Lower leg skin (tissue), 4 donors: ENCODE measurements at regions not wholly inside any gene's neighbourhood (a gene's known extent, or its start where the extent isn't known, plus 50 kb on each side); places are given as distances from the start of the nearest gene placed in this dataset.

Experiments
- DNase-seq, 2 donors: peaks; one replicate each; pipeline ENCODE4 v3.0.0-alpha.2; 2019; ENCODE audit warnings: low spot score in 2 of 2
- H3K4me3 ChIP-seq: fragments of 200-600 bp; sonication (generic); 2 replicates; pipeline ENCODE4 v1.5.1; 2017; ENCODE audit warnings: mild to moderate bottlenecking, low read depth; ENCODE audit not compliant: poor library complexity, severe bottlenecking
- POLR2A ChIP-seq, 2 donors: fragments of 450-650 bp; IDR thresholded peaks; one replicate each; pipeline ENCODE4 v1.6.1; 2016 to 2017; ENCODE audit warnings: antibody characterized with exemption in 2 of 2, mild to moderate bottlenecking in 1 of 2, moderate library complexity in 1 of 2
- WGBS, 2 donors: methylation state at CpG; one replicate each; pipeline ENCODE4 v1.1.5; 2018; 5-methylcytosine and 5-hydroxymethylcytosine counted together
- intact Hi-C: fragments of 100-400 bp; cut with DNase I; formaldehyde crosslinking; loops from one replicate; pipeline ENCODE4 v1.15.0; 2023; ENCODE audit warnings: low total_unique reads
- TF ChIP-seq, protein P1 (sequence below), 3 donors: fragments of 450-650 bp; IDR thresholded peaks; one replicate each; pipeline ENCODE4 v1.5.1; 2016; ENCODE audit warnings: antibody characterized with exemption in 3 of 3, mild to moderate bottlenecking in 3 of 3, moderate library complexity in 2 of 3

DNA sequence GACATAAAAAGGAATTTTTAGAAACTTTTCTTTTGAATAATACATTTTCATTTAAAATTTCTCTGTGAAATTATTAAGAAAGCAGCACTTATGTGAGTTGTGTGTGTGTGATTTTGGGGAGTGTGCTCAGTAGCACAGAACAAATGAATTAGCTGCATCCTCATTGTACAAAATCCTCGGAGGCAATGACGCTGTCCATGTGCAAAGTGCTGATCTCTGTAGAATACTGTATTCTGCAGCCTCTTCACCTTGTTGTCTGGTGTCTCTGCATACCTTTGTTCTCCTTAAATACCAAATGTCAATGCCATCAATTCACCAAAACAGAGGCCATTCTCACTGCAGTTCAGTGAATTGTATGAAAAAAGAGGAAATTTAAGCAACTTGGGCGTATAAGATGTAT lies 838.4 kb downstream of the QKI start:
- WGBS, 2 donors, result 47 to 59% methylated on average over 3 of the region's 3 CpGs

DNA sequence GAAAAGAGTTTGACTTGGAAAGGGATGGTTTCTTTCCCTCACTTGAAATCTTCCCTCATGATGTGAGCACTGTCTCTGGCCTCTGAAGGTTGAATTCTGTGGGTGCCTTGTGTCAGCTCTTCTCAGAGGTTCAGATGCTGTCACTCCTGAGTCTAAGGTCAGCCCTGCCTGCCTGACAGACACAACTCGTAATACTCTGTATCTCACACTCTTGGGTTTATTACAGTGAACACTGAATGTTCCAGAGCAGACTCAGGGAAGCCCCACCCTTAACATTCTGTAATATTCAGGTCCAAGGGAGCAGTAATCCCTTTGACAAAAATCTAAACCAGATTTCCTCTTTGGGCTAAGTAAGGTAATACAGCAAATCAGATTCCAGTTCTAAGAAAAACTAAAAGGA lies 837.8 kb downstream of the QKI start:
- intact Hi-C loops, result no loop called here
- 53 to 62% methylated on average over 1 of the region's 1 CpG for WGBS, 2 donors
- DNase-seq, result no peak

More for the DNA sequence above, 838.4 kb downstream of the QKI start:
- no peak for DNase-seq
- H3K4me3 ChIP-seq, result no peak overlapping the region
- TF ChIP-seq POLR2A (IDR thresholded peaks at IDR 0.05), result no peak
- TF ChIP-seq, protein P1, sequence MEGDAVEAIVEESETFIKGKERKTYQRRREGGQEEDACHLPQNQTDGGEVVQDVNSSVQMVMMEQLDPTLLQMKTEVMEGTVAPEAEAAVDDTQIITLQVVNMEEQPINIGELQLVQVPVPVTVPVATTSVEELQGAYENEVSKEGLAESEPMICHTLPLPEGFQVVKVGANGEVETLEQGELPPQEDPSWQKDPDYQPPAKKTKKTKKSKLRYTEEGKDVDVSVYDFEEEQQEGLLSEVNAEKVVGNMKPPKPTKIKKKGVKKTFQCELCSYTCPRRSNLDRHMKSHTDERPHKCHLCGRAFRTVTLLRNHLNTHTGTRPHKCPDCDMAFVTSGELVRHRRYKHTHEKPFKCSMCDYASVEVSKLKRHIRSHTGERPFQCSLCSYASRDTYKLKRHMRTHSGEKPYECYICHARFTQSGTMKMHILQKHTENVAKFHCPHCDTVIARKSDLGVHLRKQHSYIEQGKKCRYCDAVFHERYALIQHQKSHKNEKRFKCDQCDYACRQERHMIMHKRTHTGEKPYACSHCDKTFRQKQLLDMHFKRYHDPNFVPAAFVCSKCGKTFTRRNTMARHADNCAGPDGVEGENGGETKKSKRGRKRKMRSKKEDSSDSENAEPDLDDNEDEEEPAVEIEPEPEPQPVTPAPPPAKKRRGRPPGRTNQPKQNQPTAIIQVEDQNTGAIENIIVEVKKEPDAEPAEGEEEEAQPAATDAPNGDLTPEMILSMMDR (IDR thresholded peaks at IDR 0.05), result no peak
- intact Hi-C loops, result no loop called here

DNA sequence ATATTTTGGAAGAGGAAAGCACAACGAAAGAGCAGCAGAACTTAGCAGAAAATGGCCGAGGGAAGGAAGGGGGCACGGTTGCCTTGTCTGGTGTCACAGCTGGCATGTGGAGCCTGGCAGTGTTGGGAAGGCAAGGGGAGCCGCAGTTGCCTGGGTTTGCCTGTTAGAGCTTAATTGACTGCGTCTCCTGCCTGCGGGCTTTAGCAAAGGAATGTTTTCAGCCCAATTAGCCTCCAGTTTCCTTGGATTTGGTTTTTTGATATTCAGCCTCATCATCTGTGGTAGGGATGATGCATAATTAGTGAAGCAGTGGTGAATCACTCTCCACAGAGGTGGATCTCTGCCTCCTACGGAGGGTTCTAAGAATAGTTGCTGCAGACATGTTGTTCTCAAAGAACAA lies 832.6 kb downstream of the QKI start:
- WGBS, 2 donors, result 70 to 77% methylated on average over 7 of the region's 7 CpGs
- TF ChIP-seq POLR2A (IDR thresholded peaks at IDR 0.05), result no peak
- no peak for DNase-seq
- intact Hi-C loops, result no loop called here
- no peak overlapping the region for H3K4me3 ChIP-seq

More for the DNA sequence above, 837.8 kb downstream of the QKI start:
- TF ChIP-seq, protein P1 (IDR thresholded peaks at IDR 0.05), result no peak
- TF ChIP-seq POLR2A (IDR thresholded peaks at IDR 0.05), result no peak
- no peak overlapping the region for H3K4me3 ChIP-seq

DNA sequence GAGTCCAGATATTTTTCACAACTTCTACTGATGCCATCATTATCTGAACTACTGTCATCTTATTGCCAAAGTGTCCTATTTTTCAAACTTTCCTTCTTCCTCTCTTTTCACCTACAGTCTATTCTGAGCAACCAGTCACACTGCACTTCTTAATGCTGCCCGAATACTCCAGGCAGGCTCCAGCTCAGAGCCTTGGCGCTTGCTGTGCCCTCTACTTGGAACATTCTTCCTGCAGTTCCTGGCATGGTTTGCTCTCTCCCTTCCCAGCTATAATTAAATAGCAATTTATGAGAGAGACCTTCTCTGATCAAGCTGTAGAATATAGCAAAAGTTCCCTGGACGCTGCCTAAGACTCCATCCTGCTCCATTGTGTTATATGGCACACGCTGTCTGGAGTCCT lies 831.6 kb downstream of the QKI start:
- no peak for TF ChIP-seq POLR2A (IDR thresholded peaks at IDR 0.05)
- TF ChIP-seq, protein P1 (IDR thresholded peaks at IDR 0.05), result no peak
- H3K4me3 ChIP-seq, result no peak overlapping the region
- WGBS, 2 donors, result 73 to 84% methylated on average over 4 of the region's 4 CpGs
- intact Hi-C loops, result no loop called here
- DNase-seq, result no peak

DNA sequence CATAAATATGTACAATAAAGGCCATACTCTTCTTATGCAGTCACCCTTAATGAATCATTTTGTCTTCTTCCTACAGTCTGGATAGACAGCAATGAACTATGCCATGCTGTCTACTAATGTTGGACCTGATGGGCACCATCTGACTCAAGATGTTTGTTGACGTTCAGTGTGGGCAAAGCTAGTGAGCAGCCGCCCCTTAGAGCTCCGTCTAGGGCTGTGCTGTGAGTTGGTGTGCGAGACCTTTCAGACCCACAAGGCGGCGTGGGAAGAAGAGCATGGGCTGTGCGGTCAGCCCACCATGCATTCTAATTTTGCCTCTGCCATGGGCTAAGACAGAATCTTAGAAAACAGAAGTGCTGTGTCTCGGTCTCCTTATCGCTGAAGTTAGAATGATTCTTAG lies 829.4 kb downstream of the QKI start:
- no peak for TF ChIP-seq POLR2A (IDR thresholded peaks at IDR 0.05)
- TF ChIP-seq, protein P1 (IDR thresholded peaks at IDR 0.05), result no peak
- WGBS, 2 donors, result 94 to 95% methylated on average over 9 of the region's 9 CpGs
- intact Hi-C loops, result no loop called here
- H3K4me3 ChIP-seq, result no peak overlapping the region
- DNase-seq, result no peak

DNA sequence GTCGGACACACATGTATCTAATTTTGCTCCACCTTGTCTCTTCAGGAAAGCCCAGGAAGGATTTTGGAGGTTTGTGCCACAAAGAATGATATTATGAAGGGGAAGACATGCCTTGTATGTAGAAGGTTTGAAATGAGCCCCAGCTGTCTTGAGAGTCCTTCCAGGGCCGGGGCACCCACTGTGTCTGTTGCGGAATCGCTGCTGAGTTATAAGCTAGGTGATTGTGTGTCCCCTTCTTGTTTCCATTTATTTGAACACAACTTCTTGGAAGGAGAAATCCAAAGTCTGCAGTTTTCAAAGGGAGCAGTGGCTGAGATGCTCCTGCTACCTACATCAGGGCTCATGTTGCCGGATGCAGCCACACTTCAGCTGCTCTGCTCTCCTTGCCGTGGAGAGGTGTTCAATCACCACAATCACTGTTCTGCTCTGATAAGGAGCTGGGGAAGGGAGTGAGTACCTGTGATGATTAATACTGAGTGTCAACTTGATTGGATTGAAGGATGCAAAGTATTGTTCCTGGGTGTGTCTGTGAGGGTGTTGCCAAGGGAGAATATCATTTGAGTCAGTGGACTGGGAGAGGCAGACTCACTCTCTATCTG lies 828.6 kb downstream of the QKI start:
- DNase-seq, result no peak
- H3K4me3 ChIP-seq, result no peak overlapping the region
- WGBS, 2 donors, result 76 to 79% methylated on average over 6 of the region's 6 CpGs
- TF ChIP-seq, protein P1 (IDR thresholded peaks at IDR 0.05), result no peak
- no peak for TF ChIP-seq POLR2A (IDR thresholded peaks at IDR 0.05)
- intact Hi-C loops, result no loop called here
